Left ventricle myocardium inferior (tissue), 1 donor: ENCODE measurements at regions not wholly inside any gene's neighbourhood (a gene's known extent, or its start where the extent isn't known, plus 50 kb on each side); places are given as distances from the start of the nearest gene placed in this dataset.

Experiments
- DNase-seq: peaks from one replicate; pipeline ENCODE4 v3.0.0-alpha.2; 2020
- H3K27ac ChIP-seq: fragments of 200-600 bp; replicated peaks from 2 replicates; pipeline ENCODE4 v1.8.0; 2021
- H3K27me3 ChIP-seq: fragments of 200-600 bp; 2 replicates; pipeline ENCODE4 v1.8.0; 2021; ENCODE audit warnings: low read depth
- H3K36me3 ChIP-seq: fragments of 200-600 bp; 2 replicates; pipeline ENCODE4 v1.8.0; 2021
- H3K4me1 ChIP-seq: fragments of 200-600 bp; 2 replicates; pipeline ENCODE4 v1.8.0; 2021
- H3K4me3 ChIP-seq: fragments of 200-600 bp; 2 replicates; pipeline ENCODE4 v1.8.0; 2021; ENCODE audit warnings: mild to moderate bottlenecking, moderate library complexity
- H3K9me3 ChIP-seq: fragments of 200-600 bp; replicated peaks from 2 replicates; pipeline ENCODE4 v1.8.0; 2021
- CTCF ChIP-seq: fragments of 200-600 bp; IDR thresholded peaks from 2 replicates; pipeline ENCODE4 v1.8.0; 2021; ENCODE audit warnings: antibody characterized with exemption, mild to moderate bottlenecking, borderline replicate concordance
- intact Hi-C: fragments of 100-400 bp; cut with micrococcal nuclease; formaldehyde crosslinking; loops from one replicate; pipeline ENCODE4 v1.11.0; 2022
- donor health status: DM: no; HTN: yes; CAD: no; lungs with severe emphysema.

GRCh38 chr15:36484038-36484778 lies 95.2 kb upstream of the CDIN1 start:
- Histone ChIP-seq H3K27me3 (no peaks in the 10 kb centered on the region), H3K27ac (no peak overlapping the region), H3K4me1 (no peaks in the 10 kb centered on the region), H3K36me3 (no peaks in the 10 kb centered on the region), H3K9me3 (no peaks in the 10 kb centered on the region), H3K4me3 (no peak overlapping the region)
- TF ChIP-seq CTCF, result no peak
- no peak for DNase-seq
- intact Hi-C loops, result no loop called here

- Histone ChIP-seq H3K9me3 (no peaks in the 10 kb centered on the region), H3K4me3 (no peak overlapping the region), H3K27ac (no peak overlapping the region), H3K27me3 (no peaks in the 10 kb centered on the region), H3K36me3 (no peaks in the 10 kb centered on the region), H3K4me1 (no peaks in the 10 kb centered on the region)
- no peak for DNase-seq
- TF ChIP-seq CTCF, result no peak
- intact Hi-C loops, result no loop called here
Observed at GRCh38 chr15:36491912-36492311, 87.5 kb upstream of the CDIN1 start.

- no peaks in the 10 kb centered on the region for H3K27me3 ChIP-seq
- no peak for TF ChIP-seq CTCF
- H3K4me3 ChIP-seq, result no peak overlapping the region
- no peak overlapping the region for H3K27ac ChIP-seq
- no peaks in the 10 kb centered on the region for H3K36me3 ChIP-seq
- no peaks in the 10 kb centered on the region for H3K9me3 ChIP-seq
- no peak for DNase-seq
- intact Hi-C loops, result no loop called here
- peaks cover 12% of the 10 kb centered on the region for H3K4me1 ChIP-seq
Observed at GRCh38 chr15:36495456-36495991, 83.9 kb upstream of the CDIN1 start.

GRCh38 chr15:36497901-36498300 lies 81.5 kb upstream of the CDIN1 start:
- H3K27ac ChIP-seq, result no peak overlapping the region
- TF ChIP-seq CTCF, result no peak
- no peak overlapping the region for H3K4me3 ChIP-seq
- DNase-seq, result no peak
- H3K36me3 ChIP-seq, result no peaks in the 10 kb centered on the region
- H3K27me3 ChIP-seq, result no peaks in the 10 kb centered on the region
- H3K9me3 ChIP-seq, result no peaks in the 10 kb centered on the region
- intact Hi-C loops, result no loop called here
- H3K4me1 ChIP-seq, result peaks cover 22% of the 10 kb centered on the region

- intact Hi-C loops, result no loop called here
- Histone ChIP-seq H3K9me3 (no peaks in the 10 kb centered on the region), H3K4me1 (peaks cover 22% of the 10 kb centered on the region), H3K27ac (no peak overlapping the region), H3K4me3 (no peak overlapping the region), H3K27me3 (no peaks in the 10 kb centered on the region), H3K36me3 (no peaks in the 10 kb centered on the region)
- TF ChIP-seq CTCF, result no peak
- no peak for DNase-seq
Observed at GRCh38 chr15:36498401-36498800, 81.0 kb upstream of the CDIN1 start.
